IPS-20b (cell line): ENCODE measurements at regions not wholly inside any gene's neighbourhood (a gene's known extent, or its start where the extent isn't known, plus 50 kb on each side); places are given as distances from the start of the nearest gene placed in this dataset.

Source experiments
- H3K27ac ChIP-seq: one replicate; pipeline ENCODE4 v1.5.1; 2013; ENCODE audit warnings: low read length
- H3K27me3 ChIP-seq: 2 replicates; pipeline ENCODE4 v1.6.1; 2013; ENCODE audit warnings: mild to moderate bottlenecking, low read length, inconsistent platforms; ENCODE audit not compliant: insufficient read depth
- H3K36me3 ChIP-seq: 2 replicates; pipeline ENCODE4 v1.6.1; 2013; ENCODE audit warnings: low read depth, mild to moderate bottlenecking, inconsistent platforms, low read length, moderate library complexity; ENCODE audit not compliant: insufficient read depth
- H3K4me1 ChIP-seq: 2 replicates; pipeline ENCODE4 v1.6.1; 2013; ENCODE audit warnings: mild to moderate bottlenecking, control low read depth, inconsistent platforms, low read length, moderate library complexity; ENCODE audit not compliant: insufficient read depth
- H3K4me3 ChIP-seq: 2 replicates; pipeline ENCODE4 v1.5.1; 2013; ENCODE audit warnings: mild to moderate bottlenecking, low read length, inconsistent platforms
- H3K9ac ChIP-seq: 2 replicates; pipeline ENCODE4 v1.6.1; 2013; ENCODE audit warnings: low read depth, mild to moderate bottlenecking, inconsistent platforms, low read length, moderate library complexity
- H3K9me3 ChIP-seq: 2 replicates; pipeline ENCODE4 v1.6.1; 2013; ENCODE audit warnings: mild to moderate bottlenecking, low read depth, low read length, inconsistent platforms; ENCODE audit not compliant: insufficient read depth

- Histone ChIP-seq H3K9ac (no peak overlapping the region), H3K36me3 (no peaks in the 10 kb centered on the region), H3K27ac (no peak overlapping the region)
These were observed 415.9 kb downstream of the CD83 start for GRCh38 chr6:14533446-14533845.

GRCh38 chr6:14537030-14537429, 419.5 kb downstream of the CD83 start:
- H3K9ac ChIP-seq, result no peak overlapping the region
- no peaks in the 10 kb centered on the region for H3K27me3 ChIP-seq
- H3K27ac ChIP-seq, result no peak overlapping the region
- no peaks in the 10 kb centered on the region for H3K36me3 ChIP-seq
- no peaks in the 10 kb centered on the region for H3K9me3 ChIP-seq
- H3K4me1 ChIP-seq, result peaks cover 6% of the 10 kb centered on the region
- H3K4me3 ChIP-seq, result no peak overlapping the region

More at GRCh38 chr6:14533446-14533845, 415.9 kb downstream of the CD83 start:
- no peaks in the 10 kb centered on the region for H3K9me3 ChIP-seq
- no peaks in the 10 kb centered on the region for H3K27me3 ChIP-seq
- H3K4me3 ChIP-seq, result no peak overlapping the region
- H3K4me1 ChIP-seq, result no peaks in the 10 kb centered on the region

GRCh38 chr6:14540276-14540675, 422.7 kb downstream of the CD83 start:
- Histone ChIP-seq H3K9me3 (no peaks in the 10 kb centered on the region), H3K36me3 (no peaks in the 10 kb centered on the region), H3K4me1 (peaks cover 8% of the 10 kb centered on the region), H3K27ac (no peak overlapping the region), H3K9ac (no peak overlapping the region), H3K27me3 (no peaks in the 10 kb centered on the region), H3K4me3 (no peak overlapping the region)

- Histone ChIP-seq H3K36me3 (no peaks in the 10 kb centered on the region), H3K4me1 (peaks cover 8% of the 10 kb centered on the region), H3K9ac (no peak overlapping the region; the same call in 1 of the 2 replicates), H3K4me3 (no peak overlapping the region), H3K27ac (no peak overlapping the region), H3K27me3 (no peaks in the 10 kb centered on the region), H3K9me3 (no peaks in the 10 kb centered on the region)
These were observed 423.4 kb downstream of the CD83 start for GRCh38 chr6:14540810-14541540.

- Histone ChIP-seq H3K9ac (no peak overlapping the region), H3K9me3 (no peaks in the 10 kb centered on the region), H3K36me3 (no peaks in the 10 kb centered on the region), H3K27ac (no peak overlapping the region), H3K4me3 (no peak overlapping the region), H3K27me3 (no peaks in the 10 kb centered on the region), H3K4me1 (peaks cover 8% of the 10 kb centered on the region)
These were observed 425.2 kb downstream of the CD83 start for GRCh38 chr6:14542670-14543366.

- Histone ChIP-seq H3K4me3 (no peak overlapping the region), H3K36me3 (no peaks in the 10 kb centered on the region), H3K4me1 (peaks cover 8% of the 10 kb centered on the region), H3K27me3 (no peaks in the 10 kb centered on the region), H3K9ac (no peak overlapping the region), H3K27ac (no peak overlapping the region), H3K9me3 (no peaks in the 10 kb centered on the region)
These were observed 426.5 kb downstream of the CD83 start for GRCh38 chr6:14543971-14544585.

- H3K9me3 ChIP-seq, result no peaks in the 10 kb centered on the region
- H3K27ac ChIP-seq, result no peak overlapping the region
- no peak overlapping the region for H3K4me3 ChIP-seq
- H3K9ac ChIP-seq, result no peak overlapping the region
- H3K36me3 ChIP-seq, result no peaks in the 10 kb centered on the region
- peaks cover 8% of the 10 kb centered on the region for H3K4me1 ChIP-seq
- H3K27me3 ChIP-seq, result no peaks in the 10 kb centered on the region
These were observed 427.1 kb downstream of the CD83 start for GRCh38 chr6:14544666-14545065.

GRCh38 chr6:14545496-14545895, 427.9 kb downstream of the CD83 start:
- Histone ChIP-seq H3K4me3 (no peak overlapping the region), H3K4me1 (peaks cover 8% of the 10 kb centered on the region), H3K9ac (no peak overlapping the region), H3K27ac (no peak overlapping the region), H3K9me3 (no peaks in the 10 kb centered on the region), H3K27me3 (no peaks in the 10 kb centered on the region), H3K36me3 (no peaks in the 10 kb centered on the region)

GRCh38 chr6:14546036-14546435, 428.5 kb downstream of the CD83 start:
- Histone ChIP-seq H3K9ac (no peak overlapping the region), H3K9me3 (no peaks in the 10 kb centered on the region), H3K27ac (no peak overlapping the region), H3K4me1 (peaks cover 6% of the 10 kb centered on the region), H3K4me3 (no peak overlapping the region), H3K27me3 (no peaks in the 10 kb centered on the region), H3K36me3 (no peaks in the 10 kb centered on the region)

- Histone ChIP-seq H3K9ac (no peak overlapping the region), H3K27ac (no peak overlapping the region), H3K4me3 (no peak overlapping the region), H3K36me3 (no peaks in the 10 kb centered on the region), H3K9me3 (no peaks in the 10 kb centered on the region), H3K4me1 (peaks cover 2% of the 10 kb centered on the region; the same call in 1 of the 2 replicates), H3K27me3 (no peaks in the 10 kb centered on the region)
These were observed 429.9 kb downstream of the CD83 start for GRCh38 chr6:14547284-14547998.

- H3K9me3 ChIP-seq, result no peaks in the 10 kb centered on the region
- H3K27ac ChIP-seq, result no peak overlapping the region
- no peaks in the 10 kb centered on the region for H3K36me3 ChIP-seq
- H3K4me1 ChIP-seq, result peaks cover 2% of the 10 kb centered on the region; the same call in 1 of the 2 replicates
- no peaks in the 10 kb centered on the region for H3K27me3 ChIP-seq
- H3K4me3 ChIP-seq, result no peak overlapping the region
- no peak overlapping the region for H3K9ac ChIP-seq
These were observed 431.8 kb downstream of the CD83 start for GRCh38 chr6:14549304-14549770.
